Spleen (tissue), 11 donors: ENCODE measurements at regions not wholly inside any gene's neighbourhood (a gene's known extent, or its start where the extent isn't known, plus 50 kb on each side); places are given as distances from the start of the nearest gene placed in this dataset.
"Not testable (repeated sequence)": the region's sequence is repeated elsewhere in the genome, so short reads cannot be mapped to it uniquely, and the experiment has no call there.

ENCODE experiments used
- DNase-seq: peaks from one replicate; pipeline ENCODE4 v3.0.0-alpha.2; 2020
- H3K27ac ChIP-seq, 8 donors: fragments of 200-600 bp; sonication (generic) in 7 of 8; 1 replicate in 4 of 8; 2 replicates in 4 of 8; pipeline versions ENCODE4 v1.5.0 to v1.8.0; 2016 to 2021; ENCODE audit warnings: inconsistent platforms in 4 of 8, mild to moderate bottlenecking in 4 of 8, moderate library complexity in 1 of 8
- H3K27me3 ChIP-seq, 7 donors: fragments of 200-600 bp; sonication (generic) in 6 of 7; replicated peaks in 1 of 7; 1 replicate in 4 of 7; 2 replicates in 3 of 7; pipeline versions ENCODE4 v1.5.0 to v1.8.0; 2016 to 2021; ENCODE audit warnings: inconsistent platforms in 3 of 7, mild to moderate bottlenecking in 1 of 7
- H3K36me3 ChIP-seq, 6 donors: fragments of 200-600 bp; sonication (generic) in 5 of 6; 1 replicate in 4 of 6; 2 replicates in 2 of 6; pipeline versions ENCODE4 v1.5.0 to v1.8.0; 2016 to 2021; ENCODE audit warnings: inconsistent platforms in 2 of 6
- H3K4me1 ChIP-seq, 6 donors: fragments of 200-600 bp; sonication (generic) in 5 of 6; 1 replicate in 3 of 6; 2 replicates in 3 of 6; pipeline versions ENCODE4 v1.5.0 to v1.8.0; 2016 to 2021; ENCODE audit warnings: inconsistent platforms in 3 of 6
- H3K4me3 ChIP-seq, 8 donors: fragments of 200-600 bp; sonication (generic) in 7 of 8; 1 replicate in 4 of 8; 2 replicates in 4 of 8; pipeline versions ENCODE4 v1.5.0 to v1.8.0; 2016 to 2021; ENCODE audit warnings: inconsistent platforms in 4 of 8, mild to moderate bottlenecking in 4 of 8, moderate library complexity in 2 of 8
- H3K9me3 ChIP-seq, 8 donors: fragments of 200-600 bp; sonication (generic) in 7 of 8; 1 replicate in 4 of 8; 2 replicates in 4 of 8; pipeline versions ENCODE4 v1.5.0 to v1.8.0; 2016 to 2021; ENCODE audit warnings: inconsistent platforms in 4 of 8
- CTCF ChIP-seq, 11 experiments: fragments of 200-600 bp in 7 of 11; fragments of 450-650 bp in 4 of 11; sonication (generic) in 4 of 11; IDR thresholded peaks in 8 of 11; conservative IDR thresholded peaks in 3 of 11; 1 replicate in 7 of 11; 2 replicates in 4 of 11; pipeline versions ENCODE4 v1.4.0 to v1.8.0; 2016 to 2021; ENCODE audit warnings: antibody characterized with exemption in 11 of 11, inconsistent platforms in 4 of 11, mild to moderate bottlenecking in 1 of 11
- POLR2A ChIP-seq, 3 donors: fragments of 450-650 bp; IDR thresholded peaks; one replicate each; pipeline ENCODE4 v1.5.1; 2017; ENCODE audit warnings: antibody characterized with exemption in 3 of 3, mild to moderate bottlenecking in 1 of 3
- POLR2AphosphoS5 ChIP-seq, 3 donors: sonication (generic); formaldehyde crosslinking; IDR thresholded peaks; one replicate each; pipeline ENCODE4 v1.5.1; 2017; ENCODE audit warnings: antibody characterized with exemption in 3 of 3
- WGBS, 5 donors: extraction: QIAGEN DNeasy Blood & Tissue Kit in 3 of 5; methylation state at CpG; one replicate each; pipeline versions ENCODE4 v1.1.5 to v1.1.7; 2013 to 2018; 5-methylcytosine and 5-hydroxymethylcytosine counted together
- intact Hi-C: fragments of 100-400 bp; cut with DNase I; formaldehyde crosslinking; loops from one replicate; pipeline ENCODE4 v1.15.0; 2023; ENCODE audit warnings: low total_unique reads
- donor health status: healthy with polysubstance abuse.
- donor health status: DM: no; HTN: no; CAD: no; lungs with moderate emphysema.
- donor health status: DM: no; HTN: no; CAD: no.
- donor health status: Bipolar disorder and iron deficiency.
- donor health status: healthy.
- donor health status: DM: no; HTN: no; CAD: no.
- donor health status: DM: yes; HTN: yes; CAD: no.

GRCh38 chr15:25095179-25095578, 140.4 kb downstream of the SNRPN start:
- TF ChIP-seq POLR2AphosphoS5 (IDR thresholded peaks at IDR 0.05) = no peak
- TF ChIP-seq POLR2A (IDR thresholded peaks at IDR 0.05) = no peak
- TF ChIP-seq CTCF (IDR thresholded peaks at IDR 0.05 in 8 of 11, conservative IDR thresholded peaks at IDR 0.05 in 3 of 11) = no peak
- H3K27ac ChIP-seq = no peak overlapping the region
- 52 to 66% (median 61%) methylated on average over 2 of the region's 2 CpGs for WGBS, 5 donors
- H3K9me3 ChIP-seq = peaks cover 9 to 100% (median 100%) of the 10 kb centered on the region in 8 donors
- DNase-seq = no peak
- no peaks in the 10 kb centered on the region for H3K27me3 ChIP-seq
- no peaks in the 10 kb centered on the region for H3K4me1 ChIP-seq
- peaks cover 16 to 100% (median 97%) of the 10 kb centered on the region in 6 donors for H3K36me3 ChIP-seq
- no peak overlapping the region for H3K4me3 ChIP-seq
- intact Hi-C loops = no loop called here

- H3K27me3 ChIP-seq, H3K4me3 ChIP-seq, DNase-seq, H3K27ac ChIP-seq, H3K4me1 ChIP-seq, intact Hi-C loops: not testable (repeated sequence)
- peaks cover 18 to 100% (median 88%) of the 10 kb centered on the region in 6 donors for H3K36me3 ChIP-seq
- peaks cover 8 to 100% (median 100%) of the 10 kb centered on the region in 8 donors for H3K9me3 ChIP-seq
- 84 to 91% (median 90%) methylated on average over 8 of the region's 8 CpGs for WGBS, 5 donors
These were observed 145.2 kb downstream of the SNRPN start for GRCh38 chr15:25099966-25100365.

GRCh38 chr15:25106209-25106608, 151.4 kb downstream of the SNRPN start:
- H3K36me3 ChIP-seq = peaks cover 10 to 100% (median 93%) of the 10 kb centered on the region in 6 donors
- H3K4me3 ChIP-seq = no peak overlapping the region
- H3K4me1 ChIP-seq = no peaks in the 10 kb centered on the region
- WGBS, 5 donors = 44 to 72% (median 60%) methylated on average over 1 of the region's 1 CpG
- H3K27me3 ChIP-seq = no peaks in the 10 kb centered on the region
- intact Hi-C loops = no loop called here
- DNase-seq = no peak
- peaks cover 5 to 100% (median 100%) of the 10 kb centered on the region in 8 donors for H3K9me3 ChIP-seq
- no peak overlapping the region for H3K27ac ChIP-seq
- TF ChIP-seq POLR2A (IDR thresholded peaks at IDR 0.05) (no peak), CTCF (IDR thresholded peaks at IDR 0.05 in 8 of 11, conservative IDR thresholded peaks at IDR 0.05 in 3 of 11) (no peak), POLR2AphosphoS5 (IDR thresholded peaks at IDR 0.05) (no peak)

- H3K27ac ChIP-seq = no peak overlapping the region
- DNase-seq = no peak
- H3K4me1 ChIP-seq = no peaks in the 10 kb centered on the region
- WGBS, 5 donors = 60 to 85% (median 69%) methylated on average over 2 of the region's 2 CpGs
- TF ChIP-seq CTCF (IDR thresholded peaks at IDR 0.05 in 8 of 11, conservative IDR thresholded peaks at IDR 0.05 in 3 of 11) (no peak), POLR2A (IDR thresholded peaks at IDR 0.05) (no peak), POLR2AphosphoS5 (IDR thresholded peaks at IDR 0.05) (no peak)
- H3K36me3 ChIP-seq = peaks cover 0 to 4% (median 0%) of the 10 kb centered on the region in 6 donors
- no peak overlapping the region for H3K4me3 ChIP-seq
- intact Hi-C loops = no loop called here
- no peaks in the 10 kb centered on the region for H3K27me3 ChIP-seq
- H3K9me3 ChIP-seq = peaks cover 0 to 100% (median 92%) of the 10 kb centered on the region in 8 donors
These were observed 179.0 kb downstream of the SNRPN start for GRCh38 chr15:25133804-25134203.

- no peaks in the 10 kb centered on the region for H3K27me3 ChIP-seq
- 51 to 79% (median 62%) methylated on average over 2 of the region's 2 CpGs for WGBS, 5 donors
- no peak for DNase-seq
- intact Hi-C loops = no loop called here
- H3K9me3 ChIP-seq = peaks cover 0 to 100% (median 92%) of the 10 kb centered on the region in 8 donors
- H3K4me3 ChIP-seq = no peak overlapping the region
- no peak overlapping the region for H3K27ac ChIP-seq
- no peaks in the 10 kb centered on the region for H3K36me3 ChIP-seq
- no peaks in the 10 kb centered on the region for H3K4me1 ChIP-seq
- TF ChIP-seq POLR2AphosphoS5 (IDR thresholded peaks at IDR 0.05) = no peak
- no peak for TF ChIP-seq CTCF (IDR thresholded peaks at IDR 0.05 in 8 of 11, conservative IDR thresholded peaks at IDR 0.05 in 3 of 11)
- no peak for TF ChIP-seq POLR2A (IDR thresholded peaks at IDR 0.05)
These were observed 179.8 kb downstream of the SNRPN start for GRCh38 chr15:25134546-25134945.
